ENCODE measurements at regions not wholly inside any gene's neighbourhood (a gene's known extent, or its start where the extent isn't known, plus 50 kb on each side); places are given as distances from the start of the nearest gene placed in this dataset.

- peak overlapping the region; percentile 60 to 78 (median 76) for H3K27ac ChIP-seq
- no peaks in the 10 kb centered on the region for H3K9me3 ChIP-seq
- H3K27me3 ChIP-seq: no peaks in the 10 kb centered on the region
- TF ChIP-seq, protein P1, sequence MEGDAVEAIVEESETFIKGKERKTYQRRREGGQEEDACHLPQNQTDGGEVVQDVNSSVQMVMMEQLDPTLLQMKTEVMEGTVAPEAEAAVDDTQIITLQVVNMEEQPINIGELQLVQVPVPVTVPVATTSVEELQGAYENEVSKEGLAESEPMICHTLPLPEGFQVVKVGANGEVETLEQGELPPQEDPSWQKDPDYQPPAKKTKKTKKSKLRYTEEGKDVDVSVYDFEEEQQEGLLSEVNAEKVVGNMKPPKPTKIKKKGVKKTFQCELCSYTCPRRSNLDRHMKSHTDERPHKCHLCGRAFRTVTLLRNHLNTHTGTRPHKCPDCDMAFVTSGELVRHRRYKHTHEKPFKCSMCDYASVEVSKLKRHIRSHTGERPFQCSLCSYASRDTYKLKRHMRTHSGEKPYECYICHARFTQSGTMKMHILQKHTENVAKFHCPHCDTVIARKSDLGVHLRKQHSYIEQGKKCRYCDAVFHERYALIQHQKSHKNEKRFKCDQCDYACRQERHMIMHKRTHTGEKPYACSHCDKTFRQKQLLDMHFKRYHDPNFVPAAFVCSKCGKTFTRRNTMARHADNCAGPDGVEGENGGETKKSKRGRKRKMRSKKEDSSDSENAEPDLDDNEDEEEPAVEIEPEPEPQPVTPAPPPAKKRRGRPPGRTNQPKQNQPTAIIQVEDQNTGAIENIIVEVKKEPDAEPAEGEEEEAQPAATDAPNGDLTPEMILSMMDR (IDR thresholded peaks at IDR 0.05): no peak
- TF ChIP-seq POLR2A (IDR thresholded peaks at IDR 0.05): no peak
- no peak for DNase-seq
- peak overlapping the region in 3 of 4 donors; percentile 49 to 60 (median 53) for H3K4me3 ChIP-seq
- peaks cover 0 to 15% (median 2%) of the 10 kb centered on the region in 4 donors for H3K4me1 ChIP-seq
- no peaks in the 10 kb centered on the region for H3K36me3 ChIP-seq
Observed at GRCh38 chr17:36722903-36723263, 121.5 kb downstream of the MRM1 start.

GRCh38 chr17:36723459-36724025 lies 122.2 kb downstream of the MRM1 start:
- Histone ChIP-seq H3K27ac (no peak overlapping the region), H3K9me3 (no peaks in the 10 kb centered on the region), H3K4me3 (no peak overlapping the region), H3K36me3 (no peaks in the 10 kb centered on the region), H3K4me1 (peaks cover 0 to 15% (median 2%) of the 10 kb centered on the region in 4 donors), H3K27me3 (no peaks in the 10 kb centered on the region)
- TF ChIP-seq, protein P1 (IDR thresholded peaks at IDR 0.05): no peak
- no peak for TF ChIP-seq POLR2A (IDR thresholded peaks at IDR 0.05)
- no peak for DNase-seq

- no peak for DNase-seq
- Histone ChIP-seq H3K9me3 (no peaks in the 10 kb centered on the region), H3K27ac (no peak overlapping the region), H3K4me1 (peaks cover 0 to 15% (median 2%) of the 10 kb centered on the region in 4 donors), H3K27me3 (no peaks in the 10 kb centered on the region), H3K36me3 (no peaks in the 10 kb centered on the region), H3K4me3 (no peak overlapping the region)
- TF ChIP-seq, protein P1 (IDR thresholded peaks at IDR 0.05): no peak
- TF ChIP-seq POLR2A (IDR thresholded peaks at IDR 0.05): no peak
Observed at GRCh38 chr17:36726199-36726598, 124.8 kb downstream of the MRM1 start.

DNA sequence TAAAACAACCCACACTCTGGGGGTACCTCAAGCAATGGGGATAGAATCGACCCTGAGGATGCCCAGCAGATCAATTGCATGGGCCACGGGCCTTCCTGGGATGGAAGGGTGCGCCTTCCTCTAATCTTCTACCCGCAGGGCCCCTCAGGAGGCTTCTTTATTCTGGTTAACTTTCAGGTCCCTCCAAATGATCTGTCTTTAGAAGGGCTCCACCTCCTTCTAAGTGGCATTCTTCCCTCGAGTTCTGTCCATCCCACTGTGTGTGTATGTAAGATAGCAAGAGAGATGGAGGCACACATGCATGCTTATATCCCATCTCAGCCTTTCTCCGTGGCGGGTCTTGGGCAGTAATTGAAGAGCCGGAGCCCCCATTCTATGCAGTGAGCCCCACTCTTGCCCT lies 125.7 kb downstream of the MRM1 start:
- no peaks in the 10 kb centered on the region for H3K27me3 ChIP-seq
- TF ChIP-seq POLR2A (IDR thresholded peaks at IDR 0.05): no peak
- H3K36me3 ChIP-seq: no peaks in the 10 kb centered on the region
- H3K27ac ChIP-seq: no peak overlapping the region
- DNase-seq: no peak
- H3K4me1 ChIP-seq: peaks cover 0 to 8% (median 0%) of the 10 kb centered on the region in 4 donors
- no peak overlapping the region for H3K4me3 ChIP-seq
- no peaks in the 10 kb centered on the region for H3K9me3 ChIP-seq

GRCh38 chr17:36727577-36727976 lies 126.2 kb downstream of the MRM1 start:
- no peaks in the 10 kb centered on the region for H3K9me3 ChIP-seq
- TF ChIP-seq, protein P1 (IDR thresholded peaks at IDR 0.05): no peak
- TF ChIP-seq POLR2A (IDR thresholded peaks at IDR 0.05): no peak
- H3K27me3 ChIP-seq: no peaks in the 10 kb centered on the region
- peaks cover 0 to 3% (median 0%) of the 10 kb centered on the region in 4 donors for H3K4me1 ChIP-seq
- no peak overlapping the region for H3K27ac ChIP-seq
- H3K36me3 ChIP-seq: no peaks in the 10 kb centered on the region
- no peak for DNase-seq
- H3K4me3 ChIP-seq: no peak overlapping the region

- no peaks in the 10 kb centered on the region for H3K4me1 ChIP-seq
- H3K27ac ChIP-seq: no peak overlapping the region
- no peak overlapping the region for H3K4me3 ChIP-seq
- H3K27me3 ChIP-seq: no peaks in the 10 kb centered on the region
- H3K9me3 ChIP-seq: no peaks in the 10 kb centered on the region
- no peak for DNase-seq
- TF ChIP-seq, protein P1 (IDR thresholded peaks at IDR 0.05): no peak
- no peak for TF ChIP-seq POLR2A (IDR thresholded peaks at IDR 0.05)
- H3K36me3 ChIP-seq: no peaks in the 10 kb centered on the region
Observed at GRCh38 chr17:36728030-36728991, 126.9 kb downstream of the MRM1 start.

All from Peyer's patch (tissue), 4 donors.